ENCODE measurements at regions not wholly inside any gene's neighbourhood (a gene's known extent, or its start where the extent isn't known, plus 50 kb on each side); places are given as distances from the start of the nearest gene placed in this dataset.

DNA sequence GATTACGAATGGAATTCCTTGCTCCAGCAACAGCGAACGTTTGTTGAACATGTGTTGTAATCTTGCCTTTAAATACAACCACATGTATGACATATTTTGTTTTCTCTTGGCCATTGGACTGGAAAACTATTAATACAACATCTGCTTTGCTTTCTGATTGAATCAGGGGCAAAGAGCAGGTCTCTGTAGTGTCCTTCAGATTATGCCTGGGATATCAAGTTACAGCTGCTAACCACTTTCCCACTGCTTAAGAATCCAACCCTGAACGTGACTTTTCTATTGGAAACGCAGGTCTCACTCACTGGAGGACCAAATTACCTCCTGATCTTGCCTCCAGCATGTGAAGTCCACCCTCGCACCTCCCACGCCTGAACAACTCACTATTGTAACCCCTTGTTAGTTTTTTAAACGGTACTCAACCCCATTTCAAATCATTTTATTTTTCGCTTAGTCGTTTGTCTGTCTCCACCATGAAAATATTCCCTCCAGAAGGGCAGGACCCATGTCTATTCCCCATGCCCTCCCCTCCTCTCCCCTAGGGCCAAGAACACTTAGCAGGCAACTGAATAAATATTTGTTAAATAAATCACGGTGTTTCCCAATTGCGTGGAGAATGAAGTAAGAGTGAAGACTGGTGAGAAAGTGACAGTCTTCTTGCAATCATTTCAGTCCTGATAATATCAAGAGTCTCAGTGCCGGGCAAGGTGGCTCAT, 57.4 kb upstream of the MRTFB start:
- TF ChIP-seq CTCF (IDR thresholded peaks at IDR 0.05; ENCODE audit: poor library complexity, severe bottlenecking), result no peak
- TF ChIP-seq MXI1 (conservative IDR thresholded peaks at IDR 0.05; ENCODE audit: poor library complexity, severe bottlenecking), result no peak
- no peak for TF ChIP-seq EP300 (conservative IDR thresholded peaks at IDR 0.05; ENCODE audit: poor library complexity, severe bottlenecking)
- no peak for TF ChIP-seq RAD21 (conservative IDR thresholded peaks at IDR 0.05)
- TF ChIP-seq EZH2 (IDR thresholded peaks at IDR 0.05; ENCODE audit: borderline replicate concordance, insufficient read depth, low read length, poor library complexity, severe bottlenecking), result no peak
